ENCODE measurements at regions not wholly inside any gene's neighbourhood (a gene's known extent, or its start where the extent isn't known, plus 50 kb on each side); places are given as distances from the start of the nearest gene placed in this dataset.

DNA sequence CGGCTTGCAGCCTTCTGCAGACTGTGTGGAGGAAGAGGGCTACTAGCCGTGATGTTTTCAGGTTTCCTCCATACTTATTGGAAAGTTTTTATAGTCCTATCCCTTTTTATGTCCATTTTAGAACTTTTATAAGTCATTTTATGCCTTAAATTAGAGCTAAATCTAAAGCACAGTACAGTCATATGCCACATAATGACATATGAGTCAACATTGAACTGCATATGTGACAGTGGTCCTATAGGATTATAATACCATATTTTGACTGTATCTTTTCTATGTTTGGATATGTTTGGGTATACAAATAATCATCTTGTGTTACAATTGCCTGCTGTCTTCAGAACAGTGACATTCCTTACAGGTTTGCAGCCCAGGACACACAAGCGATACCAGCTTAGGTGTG, 200.2 kb downstream of the SPRY1 start:
- H3K4me1 Mint-ChIP-seq (ENCODE audit: low read depth, unreplicated experiment), result peaks cover 23% of the 10 kb centered on the region
- FAIRE-seq, result no peak

GRCh38 chr4:123597586-123597985, 201.0 kb downstream of the SPRY1 start:
- H3K36me3 ChIP-seq (ENCODE audit: insufficient read depth, low read length), result no peaks in the 10 kb centered on the region
- no peaks in the 10 kb centered on the region for H3K36me3 Mint-ChIP-seq (ENCODE audit: low read depth, unreplicated experiment)
- H4K20me1 ChIP-seq (ENCODE audit: insufficient read depth, low read length), result no peaks in the 10 kb centered on the region
- H3K9ac ChIP-seq (ENCODE audit: low read length), result no peak overlapping the region
- TF ChIP-seq, protein P1, sequence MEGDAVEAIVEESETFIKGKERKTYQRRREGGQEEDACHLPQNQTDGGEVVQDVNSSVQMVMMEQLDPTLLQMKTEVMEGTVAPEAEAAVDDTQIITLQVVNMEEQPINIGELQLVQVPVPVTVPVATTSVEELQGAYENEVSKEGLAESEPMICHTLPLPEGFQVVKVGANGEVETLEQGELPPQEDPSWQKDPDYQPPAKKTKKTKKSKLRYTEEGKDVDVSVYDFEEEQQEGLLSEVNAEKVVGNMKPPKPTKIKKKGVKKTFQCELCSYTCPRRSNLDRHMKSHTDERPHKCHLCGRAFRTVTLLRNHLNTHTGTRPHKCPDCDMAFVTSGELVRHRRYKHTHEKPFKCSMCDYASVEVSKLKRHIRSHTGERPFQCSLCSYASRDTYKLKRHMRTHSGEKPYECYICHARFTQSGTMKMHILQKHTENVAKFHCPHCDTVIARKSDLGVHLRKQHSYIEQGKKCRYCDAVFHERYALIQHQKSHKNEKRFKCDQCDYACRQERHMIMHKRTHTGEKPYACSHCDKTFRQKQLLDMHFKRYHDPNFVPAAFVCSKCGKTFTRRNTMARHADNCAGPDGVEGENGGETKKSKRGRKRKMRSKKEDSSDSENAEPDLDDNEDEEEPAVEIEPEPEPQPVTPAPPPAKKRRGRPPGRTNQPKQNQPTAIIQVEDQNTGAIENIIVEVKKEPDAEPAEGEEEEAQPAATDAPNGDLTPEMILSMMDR (IDR thresholded peaks at IDR 0.05; ENCODE audit: insufficient read depth, low read depth, low read length), result no peak
- no peak for TF ChIP-seq EZH2 (IDR thresholded peaks at IDR 0.05; ENCODE audit: insufficient read depth, low read length)
- no peak overlapping the region for H2AFZ ChIP-seq (ENCODE audit: low read depth, low read length)
- no peaks in the 10 kb centered on the region for H3K79me2 ChIP-seq (ENCODE audit: insufficient read depth, low read length)
- no peak overlapping the region for H3K4me3 ChIP-seq (ENCODE audit: insufficient read depth, low read depth, low read length)
- peaks cover 23% of the 10 kb centered on the region for H3K4me1 Mint-ChIP-seq (ENCODE audit: low read depth, unreplicated experiment)
- FAIRE-seq (peak; percentile 68), DNase-seq (ENCODE audit: low read depth) (peak; percentile 78)
- H3K9me3 ChIP-seq (ENCODE audit: insufficient read depth, low read depth, low read length), result no peaks in the 10 kb centered on the region
- no peak overlapping the region for H3K27ac ChIP-seq (ENCODE audit: low read depth, low read length)
- no peaks in the 10 kb centered on the region for H3K27me3 ChIP-seq (ENCODE audit: insufficient read depth, low read length)
- H3K9me3 Mint-ChIP-seq (ENCODE audit: unreplicated experiment), result no peaks in the 10 kb centered on the region
- peaks cover 4% of the 10 kb centered on the region for H3K4me1 ChIP-seq (ENCODE audit: insufficient read depth, low read length)
- peak overlapping the region; percentile 14 for H3K27ac Mint-ChIP-seq (ENCODE audit: unreplicated experiment)
- no peak overlapping the region for H3K4me3 Mint-ChIP-seq (ENCODE audit: unreplicated experiment)
- H3K4me2 ChIP-seq (ENCODE audit: low read length), result no peak overlapping the region
- no peaks in the 10 kb centered on the region for H3K27me3 Mint-ChIP-seq (ENCODE audit: low read depth, unreplicated experiment)

More for the DNA sequence above, 200.2 kb downstream of the SPRY1 start:
- H3K36me3 Mint-ChIP-seq (ENCODE audit: low read depth, unreplicated experiment), result no peaks in the 10 kb centered on the region
- no peak overlapping the region for H3K27ac Mint-ChIP-seq (ENCODE audit: unreplicated experiment)
- H4K20me1 ChIP-seq (ENCODE audit: insufficient read depth, low read length), result no peaks in the 10 kb centered on the region
- no peak overlapping the region for H3K4me3 ChIP-seq (ENCODE audit: insufficient read depth, low read depth, low read length)
- no peak overlapping the region for H3K9ac ChIP-seq (ENCODE audit: low read length)
- no peaks in the 10 kb centered on the region for H3K79me2 ChIP-seq (ENCODE audit: insufficient read depth, low read length)
- no peaks in the 10 kb centered on the region for H3K9me3 Mint-ChIP-seq (ENCODE audit: unreplicated experiment)
- H3K4me1 ChIP-seq (ENCODE audit: insufficient read depth, low read length), result peaks cover 4% of the 10 kb centered on the region
- no peaks in the 10 kb centered on the region for H3K9me3 ChIP-seq (ENCODE audit: insufficient read depth, low read depth, low read length)
- H3K27ac ChIP-seq (ENCODE audit: low read depth, low read length), result no peak overlapping the region
- H3K4me3 Mint-ChIP-seq (ENCODE audit: unreplicated experiment), result no peak overlapping the region
- no peaks in the 10 kb centered on the region for H3K27me3 Mint-ChIP-seq (ENCODE audit: low read depth, unreplicated experiment)
- TF ChIP-seq EZH2 (IDR thresholded peaks at IDR 0.05; ENCODE audit: insufficient read depth, low read length), result no peak
- TF ChIP-seq, protein P1 (IDR thresholded peaks at IDR 0.05; ENCODE audit: insufficient read depth, low read depth, low read length), result no peak
- no peak overlapping the region for H2AFZ ChIP-seq (ENCODE audit: low read depth, low read length)
- no peaks in the 10 kb centered on the region for H3K27me3 ChIP-seq (ENCODE audit: insufficient read depth, low read length)
- no peak overlapping the region for H3K4me2 ChIP-seq (ENCODE audit: low read length)
- no peaks in the 10 kb centered on the region for H3K36me3 ChIP-seq (ENCODE audit: insufficient read depth, low read length)
- no peak for DNase-seq (ENCODE audit: low read depth)

GRCh38 chr4:123598331-123598730, 201.7 kb downstream of the SPRY1 start:
- H3K27me3 Mint-ChIP-seq (ENCODE audit: low read depth, unreplicated experiment), result no peaks in the 10 kb centered on the region
- FAIRE-seq, result no peak
- DNase-seq (ENCODE audit: low read depth), result no peak
- TF ChIP-seq, protein P1 (IDR thresholded peaks at IDR 0.05; ENCODE audit: insufficient read depth, low read depth, low read length), result no peak
- TF ChIP-seq EZH2 (IDR thresholded peaks at IDR 0.05; ENCODE audit: insufficient read depth, low read length), result no peak
- Histone ChIP-seq H3K79me2 (ENCODE audit: insufficient read depth, low read length) (no peaks in the 10 kb centered on the region), H3K36me3 (ENCODE audit: insufficient read depth, low read length) (no peaks in the 10 kb centered on the region), H2AFZ (ENCODE audit: low read depth, low read length) (no peak overlapping the region), H3K9me3 (ENCODE audit: insufficient read depth, low read depth, low read length) (no peaks in the 10 kb centered on the region), H3K27ac (ENCODE audit: low read depth, low read length) (no peak overlapping the region), H3K4me2 (ENCODE audit: low read length) (no peak overlapping the region), H3K4me3 (ENCODE audit: insufficient read depth, low read depth, low read length) (no peak overlapping the region), H3K4me1 (ENCODE audit: insufficient read depth, low read length) (peaks cover 4% of the 10 kb centered on the region), H3K9ac (ENCODE audit: low read length) (no peak overlapping the region), H4K20me1 (ENCODE audit: insufficient read depth, low read length) (no peaks in the 10 kb centered on the region), H3K27me3 (ENCODE audit: insufficient read depth, low read length) (no peaks in the 10 kb centered on the region)
- no peaks in the 10 kb centered on the region for H3K36me3 Mint-ChIP-seq (ENCODE audit: low read depth, unreplicated experiment)
- no peaks in the 10 kb centered on the region for H3K9me3 Mint-ChIP-seq (ENCODE audit: unreplicated experiment)
- peaks cover 23% of the 10 kb centered on the region for H3K4me1 Mint-ChIP-seq (ENCODE audit: low read depth, unreplicated experiment)
- no peak overlapping the region for H3K4me3 Mint-ChIP-seq (ENCODE audit: unreplicated experiment)
- no peak overlapping the region for H3K27ac Mint-ChIP-seq (ENCODE audit: unreplicated experiment)
